DOHH2 (cell line): ENCODE measurements at regions not wholly inside any gene's neighbourhood (a gene's known extent, or its start where the extent isn't known, plus 50 kb on each side); places are given as distances from the start of the nearest gene placed in this dataset.
"Not testable (repeated sequence)": the region's sequence is repeated elsewhere in the genome, so short reads cannot be mapped to it uniquely, and the experiment has no call there.

Experiments used
- H3F3A ChIP-seq: fragments of 200-600 bp; sonication (generic), shearing (Covaris generic); 2 replicates; pipeline ENCODE4 v1.6.0; 2016; ENCODE audit warnings: antibody characterized with exemption, mild to moderate bottlenecking; ENCODE audit not compliant: control insufficient read depth, insufficient read depth
- H3K27ac ChIP-seq: fragments of 200-600 bp; sonication (generic); 2 replicates; pipeline ENCODE4 v1.5.1; 2014; ENCODE audit warnings: low read depth, mild to moderate bottlenecking, low read length, moderate library complexity
- H3K27me3 ChIP-seq: fragments of 200-600 bp; sonication (generic); 2 replicates; pipeline ENCODE4 v1.6.1; 2014; ENCODE audit warnings: mild to moderate bottlenecking, low read length, mixed read lengths; ENCODE audit not compliant: control insufficient read depth
- H3K36me3 ChIP-seq: fragments of 200-600 bp; sonication (generic); 2 replicates; pipeline ENCODE4 v1.6.1; 2014; ENCODE audit warnings: mild to moderate bottlenecking, low read length, moderate library complexity, mixed read lengths; ENCODE audit not compliant: control insufficient read depth
- H3K4me1 ChIP-seq: fragments of 200-600 bp; sonication (generic); 2 replicates; pipeline ENCODE4 v1.6.1; 2014; ENCODE audit warnings: mild to moderate bottlenecking, low read length, mixed read lengths; ENCODE audit not compliant: control insufficient read depth
- H3K4me2 ChIP-seq: fragments of 200-600 bp; sonication (generic); 2 replicates; pipeline ENCODE4 v1.6.0; 2014; ENCODE audit warnings: mild to moderate bottlenecking, low read length, moderate library complexity
- H3K4me3 ChIP-seq: fragments of 200-600 bp; sonication (generic); 2 replicates; pipeline ENCODE4 v1.5.1; 2014; ENCODE audit warnings: mild to moderate bottlenecking, low read length, mixed read lengths
- H3K79me2 ChIP-seq: fragments of 200-600 bp; sonication (generic); 2 replicates; pipeline ENCODE4 v1.6.1; 2014; ENCODE audit warnings: mild to moderate bottlenecking, low read length, mixed read lengths; ENCODE audit not compliant: control insufficient read depth
- H3K9me2 ChIP-seq: fragments of 200-600 bp; sonication (generic); replicated peaks from 2 replicates; pipeline ENCODE4 v1.6.1; 2014; ENCODE audit warnings: mild to moderate bottlenecking, low read length, mixed read lengths; ENCODE audit not compliant: control insufficient read depth
- H3K9me3 ChIP-seq: fragments of 200-600 bp; sonication (generic); 2 replicates; pipeline ENCODE4 v1.6.1; 2014; ENCODE audit warnings: antibody characterized with exemption, low read length, mixed read lengths; ENCODE audit not compliant: control insufficient read depth, insufficient read depth
- H4K20me1 ChIP-seq: fragments of 200-600 bp; sonication (generic); 2 replicates; pipeline ENCODE4 v1.6.0; 2014; ENCODE audit warnings: low read depth, mild to moderate bottlenecking, antibody characterized with exemption, low read length, moderate library complexity; ENCODE audit not compliant: control insufficient read depth, insufficient read depth
- CTCF ChIP-seq: fragments of 200-600 bp; sonication (generic); IDR thresholded peaks from one replicate; pipeline ENCODE4 v1.5.1; 2014; ENCODE audit warnings: antibody characterized with exemption, mild to moderate bottlenecking, low read depth, low read length; ENCODE audit not compliant: poor library complexity, severe bottlenecking
- EZH2phosphoT487 ChIP-seq: fragments of 200-600 bp; sonication (generic); IDR thresholded peaks from 2 replicates; pipeline ENCODE4 v1.6.1; 2017; ENCODE audit warnings: borderline replicate concordance, mild to moderate bottlenecking, antibody characterized with exemption, low read length, moderate library complexity, mixed read lengths

GRCh38 chr2:58334414-58334813 is 93.3 kb upstream of the FANCL start:
- no peaks in the 10 kb centered on the region for H3K4me1 ChIP-seq
- H3K79me2 ChIP-seq = no peaks in the 10 kb centered on the region
- no peaks in the 10 kb centered on the region for H3K9me2 ChIP-seq
- TF ChIP-seq CTCF (no peak), EZH2phosphoT487 (no peak)
- no peak overlapping the region for H3K4me3 ChIP-seq
- H4K20me1 ChIP-seq = no peaks in the 10 kb centered on the region
- no peak overlapping the region for H3K4me2 ChIP-seq
- H3K36me3 ChIP-seq = no peaks in the 10 kb centered on the region
- no peaks in the 10 kb centered on the region for H3F3A ChIP-seq
- H3K9me3 ChIP-seq = no peaks in the 10 kb centered on the region
- H3K27me3 ChIP-seq = no peaks in the 10 kb centered on the region
- no peak overlapping the region for H3K27ac ChIP-seq

GRCh38 chr2:58325296-58325895 is 84.3 kb upstream of the FANCL start:
- H3K9me3 ChIP-seq, H3K27ac ChIP-seq, H3K9me2 ChIP-seq, H3K4me2 ChIP-seq, H3K4me3 ChIP-seq, H4K20me1 ChIP-seq, H3K27me3 ChIP-seq, H3K36me3 ChIP-seq, H3F3A ChIP-seq, H3K4me1 ChIP-seq, H3K79me2 ChIP-seq: not testable (repeated sequence)

- Histone ChIP-seq H3K27me3 (no peaks in the 10 kb centered on the region), H3K27ac (no peak overlapping the region), H3K9me2 (no peaks in the 10 kb centered on the region), H3K4me2 (no peak overlapping the region), H3F3A (no peaks in the 10 kb centered on the region), H3K4me1 (no peaks in the 10 kb centered on the region), H3K79me2 (no peaks in the 10 kb centered on the region), H3K9me3 (no peaks in the 10 kb centered on the region), H4K20me1 (no peaks in the 10 kb centered on the region), H3K4me3 (no peak overlapping the region), H3K36me3 (no peaks in the 10 kb centered on the region)
- no peak for TF ChIP-seq CTCF
- no peak for TF ChIP-seq EZH2phosphoT487
Measured at GRCh38 chr2:58319481-58319880, 78.4 kb upstream of the FANCL start.

GRCh38 chr2:58318949-58319348 is 77.8 kb upstream of the FANCL start:
- H3K4me1 ChIP-seq, H3K9me3 ChIP-seq, H3K36me3 ChIP-seq, H3K79me2 ChIP-seq, H3K9me2 ChIP-seq, H4K20me1 ChIP-seq, H3K4me3 ChIP-seq, H3K27me3 ChIP-seq, H3K4me2 ChIP-seq, H3F3A ChIP-seq, H3K27ac ChIP-seq: not testable (repeated sequence)
